Retinal pigment epithelial cell (primary cell): ENCODE measurements at regions not wholly inside any gene's neighbourhood (a gene's known extent, or its start where the extent isn't known, plus 50 kb on each side); places are given as distances from the start of the nearest gene placed in this dataset.

ENCODE experiments used
- DNase-seq: peaks from one replicate; pipeline ENCODE4 v3.0.0-alpha.2; 2010; ENCODE audit warnings: low read depth
- H3K4me3 ChIP-seq: 2 replicates; pipeline ENCODE4 v1.5.1; 2011; ENCODE audit warnings: mild to moderate bottlenecking, low read length, control low read depth, moderate library complexity
- TF ChIP-seq, protein P1 (sequence below): conservative IDR thresholded peaks from 2 replicates; pipeline ENCODE4 v1.5.1; 2011; ENCODE audit warnings: low read depth, low read length, control low read depth, inconsistent platforms

DNA sequence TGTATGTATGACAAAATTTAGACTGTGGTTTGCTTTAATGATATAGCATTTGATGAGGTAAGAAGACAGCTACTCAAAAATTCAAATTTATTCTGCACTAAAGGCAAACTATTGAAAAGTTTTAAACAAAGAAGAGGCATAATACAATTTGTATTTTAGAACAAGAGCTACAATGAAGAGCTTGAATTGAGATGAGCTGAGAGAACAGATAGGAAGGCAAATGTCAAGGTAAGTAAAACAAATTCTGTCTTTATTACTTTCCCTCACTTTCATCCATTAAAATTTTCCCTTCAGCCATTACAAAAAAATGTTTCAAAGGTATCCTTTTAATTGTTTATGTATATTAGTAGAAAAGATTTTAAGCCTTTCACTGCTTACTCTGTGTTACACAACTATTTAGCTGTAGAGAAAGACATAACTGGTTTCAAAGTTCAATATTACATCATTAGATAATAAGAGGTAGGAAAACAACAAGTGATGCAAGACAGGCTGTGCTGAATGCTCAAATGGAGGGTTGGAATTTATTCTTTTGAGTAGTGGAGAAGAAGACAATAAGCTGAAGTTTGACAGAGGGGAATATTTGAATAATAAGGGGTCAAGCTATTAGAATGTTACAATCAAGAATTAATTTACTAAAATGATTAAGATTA lies 1334.1 kb downstream of the FSCB start:
- no peak for DNase-seq
- TF ChIP-seq, protein P1, sequence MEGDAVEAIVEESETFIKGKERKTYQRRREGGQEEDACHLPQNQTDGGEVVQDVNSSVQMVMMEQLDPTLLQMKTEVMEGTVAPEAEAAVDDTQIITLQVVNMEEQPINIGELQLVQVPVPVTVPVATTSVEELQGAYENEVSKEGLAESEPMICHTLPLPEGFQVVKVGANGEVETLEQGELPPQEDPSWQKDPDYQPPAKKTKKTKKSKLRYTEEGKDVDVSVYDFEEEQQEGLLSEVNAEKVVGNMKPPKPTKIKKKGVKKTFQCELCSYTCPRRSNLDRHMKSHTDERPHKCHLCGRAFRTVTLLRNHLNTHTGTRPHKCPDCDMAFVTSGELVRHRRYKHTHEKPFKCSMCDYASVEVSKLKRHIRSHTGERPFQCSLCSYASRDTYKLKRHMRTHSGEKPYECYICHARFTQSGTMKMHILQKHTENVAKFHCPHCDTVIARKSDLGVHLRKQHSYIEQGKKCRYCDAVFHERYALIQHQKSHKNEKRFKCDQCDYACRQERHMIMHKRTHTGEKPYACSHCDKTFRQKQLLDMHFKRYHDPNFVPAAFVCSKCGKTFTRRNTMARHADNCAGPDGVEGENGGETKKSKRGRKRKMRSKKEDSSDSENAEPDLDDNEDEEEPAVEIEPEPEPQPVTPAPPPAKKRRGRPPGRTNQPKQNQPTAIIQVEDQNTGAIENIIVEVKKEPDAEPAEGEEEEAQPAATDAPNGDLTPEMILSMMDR = no peak
- H3K4me3 ChIP-seq = no peak overlapping the region

DNA sequence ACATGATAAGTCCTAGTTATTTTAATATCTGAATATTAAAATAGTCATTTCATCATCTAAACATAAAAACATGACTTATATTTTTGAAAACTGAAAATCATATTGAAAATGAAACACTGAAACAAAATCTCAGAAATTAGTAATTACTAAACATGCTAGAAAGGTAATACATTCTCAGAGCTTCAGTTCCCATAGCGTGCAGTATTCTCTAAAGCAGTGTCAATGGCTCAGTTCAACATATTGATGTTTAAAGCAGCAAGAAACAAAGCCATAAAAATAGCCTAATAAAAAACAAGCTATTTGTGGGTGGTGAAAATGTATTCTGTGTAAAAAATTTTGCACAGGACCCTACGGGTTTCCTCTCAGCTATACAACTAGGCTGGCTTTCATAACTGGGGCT lies 1337.4 kb downstream of the FSCB start:
- no peak for DNase-seq
- no peak overlapping the region for H3K4me3 ChIP-seq
- TF ChIP-seq, protein P1 = no peak

DNA sequence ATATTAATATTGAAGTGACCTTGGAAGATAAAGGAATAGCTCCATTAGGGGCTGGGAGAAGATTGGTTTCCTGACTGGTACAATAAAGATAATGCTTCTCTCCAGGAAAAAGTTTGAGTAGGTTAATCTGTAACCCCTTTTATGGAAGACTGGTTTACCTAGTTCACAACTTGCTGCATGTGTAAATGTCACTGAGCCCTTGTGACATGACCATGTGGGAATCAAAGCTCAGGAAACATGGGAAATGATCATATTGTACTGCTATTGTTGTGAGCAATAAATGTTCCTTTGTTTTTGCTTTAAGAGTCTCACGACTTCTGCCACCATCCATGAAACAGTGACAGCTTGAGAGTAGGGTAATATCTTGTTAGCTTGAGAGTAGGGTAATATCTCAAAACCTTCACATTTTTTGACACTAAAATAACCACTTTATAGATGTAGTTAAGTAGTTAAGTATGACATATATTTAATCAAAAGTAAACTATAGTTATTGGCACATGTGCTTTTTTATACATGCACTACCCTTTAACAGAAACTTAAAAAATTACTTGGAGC lies 1338.6 kb downstream of the FSCB start:
- no peak for DNase-seq

DNA sequence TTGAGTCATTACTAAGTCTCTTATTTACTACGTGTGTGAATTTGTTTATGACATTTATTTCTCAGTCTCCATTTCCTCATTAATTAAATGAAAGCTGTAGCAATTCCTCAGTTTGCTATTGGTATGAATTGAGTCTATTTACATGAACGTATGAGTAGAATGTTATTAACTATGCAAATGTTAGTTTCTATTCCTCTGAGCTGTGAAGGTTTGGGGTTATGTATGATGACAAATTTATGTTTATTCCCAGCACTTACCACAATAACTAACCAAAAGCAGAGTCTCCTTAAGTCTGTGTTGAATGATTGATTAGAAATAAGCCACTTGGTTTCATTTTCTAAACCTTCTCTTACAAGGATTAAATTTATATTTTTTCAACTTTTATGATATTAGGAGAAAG lies 1340.9 kb downstream of the FSCB start:
- no peak overlapping the region for H3K4me3 ChIP-seq
- TF ChIP-seq, protein P1 = no peak
- DNase-seq = no peak

More for the DNA sequence above, 1338.6 kb downstream of the FSCB start:
- TF ChIP-seq, protein P1 = no peak
- H3K4me3 ChIP-seq = no peak overlapping the region

DNA sequence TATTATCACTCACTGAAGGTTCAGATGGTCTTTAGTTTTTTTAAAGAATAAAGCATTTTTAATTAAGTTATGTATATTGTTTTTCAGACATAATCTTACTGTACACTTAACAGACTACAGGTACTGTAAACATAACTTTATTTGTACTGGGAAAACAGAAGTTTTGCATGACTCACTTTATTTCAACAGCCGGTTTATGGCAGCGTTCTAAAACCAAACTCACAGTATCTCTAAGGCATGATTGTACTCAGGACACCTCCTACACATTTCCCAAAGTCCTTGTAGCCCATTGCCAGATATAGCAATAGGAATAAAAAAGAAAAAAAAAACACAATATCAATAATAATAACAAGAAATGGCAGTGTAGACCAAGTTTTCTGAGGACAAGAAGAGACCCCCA lies 1341.4 kb downstream of the FSCB start:
- TF ChIP-seq, protein P1 = no peak
- no peak overlapping the region for H3K4me3 ChIP-seq
- DNase-seq = no peak

DNA sequence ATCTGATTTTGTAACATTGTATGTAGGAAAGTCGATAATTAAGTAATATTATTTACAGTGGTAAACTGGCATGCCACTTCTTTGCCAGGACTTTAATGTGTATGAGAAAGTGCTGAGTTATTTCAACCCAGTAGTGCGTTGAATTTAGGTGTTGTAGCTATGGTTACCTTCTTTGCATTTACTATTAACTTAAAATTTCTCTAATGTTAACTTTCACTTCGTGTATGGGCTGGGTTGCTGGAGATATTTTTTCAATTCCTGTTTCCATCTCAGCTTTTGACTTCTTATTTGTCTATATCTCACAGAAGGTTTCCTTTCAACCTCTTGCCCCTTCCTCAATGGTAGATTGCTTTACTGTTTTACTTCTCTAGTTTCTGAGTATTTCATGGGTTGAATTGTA lies 1345.6 kb downstream of the FSCB start:
- H3K4me3 ChIP-seq = no peak overlapping the region
- DNase-seq = no peak
- TF ChIP-seq, protein P1 = no peak

DNA sequence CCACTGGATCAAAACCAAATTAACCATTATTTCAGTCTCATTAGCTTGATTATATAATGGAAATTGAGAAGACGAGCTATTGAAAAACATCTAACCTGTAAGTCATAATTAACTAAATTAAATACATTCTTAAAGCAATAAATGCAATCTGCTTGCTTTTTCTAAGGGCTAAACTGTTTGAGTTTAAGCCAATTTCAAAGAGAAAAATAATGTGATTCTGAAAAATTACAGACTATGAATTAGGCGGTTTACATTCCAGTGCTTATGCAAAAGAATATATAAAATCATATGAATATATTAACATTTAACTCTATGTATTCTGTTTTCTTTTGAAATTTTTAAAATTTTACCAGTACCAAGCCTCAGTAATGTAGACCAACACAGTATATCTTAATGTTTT lies 1349.4 kb downstream of the FSCB start:
- no peak for DNase-seq
- TF ChIP-seq, protein P1 = no peak
- H3K4me3 ChIP-seq = no peak overlapping the region
